ENCODE measurements at regions not wholly inside any gene's neighbourhood (a gene's known extent, or its start where the extent isn't known, plus 50 kb on each side); places are given as distances from the start of the nearest gene placed in this dataset.

DNA sequence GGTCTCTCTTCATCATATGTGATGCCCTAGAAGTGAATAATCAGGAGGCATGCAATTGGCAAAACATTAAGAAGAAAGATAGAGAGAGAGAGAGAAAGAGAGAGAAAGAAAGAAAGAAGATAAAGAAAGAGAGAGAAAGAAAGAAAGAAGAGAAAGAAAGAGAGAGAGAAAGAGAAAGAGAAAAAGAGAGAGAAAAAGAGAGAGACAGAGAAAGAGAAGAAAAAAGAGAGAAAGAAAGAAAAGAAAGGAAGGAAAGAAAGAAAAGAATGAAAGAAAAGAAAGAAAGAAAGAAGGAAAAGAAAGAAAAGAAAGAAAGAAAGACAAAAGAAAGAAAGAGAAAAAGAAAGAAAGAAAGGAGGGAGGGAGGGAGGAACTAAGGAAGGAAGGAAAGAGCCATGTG is 318.9 kb downstream of the ICE1 start:
- intact Hi-C loops (cut with micrococcal nuclease), result no loop called here

DNA sequence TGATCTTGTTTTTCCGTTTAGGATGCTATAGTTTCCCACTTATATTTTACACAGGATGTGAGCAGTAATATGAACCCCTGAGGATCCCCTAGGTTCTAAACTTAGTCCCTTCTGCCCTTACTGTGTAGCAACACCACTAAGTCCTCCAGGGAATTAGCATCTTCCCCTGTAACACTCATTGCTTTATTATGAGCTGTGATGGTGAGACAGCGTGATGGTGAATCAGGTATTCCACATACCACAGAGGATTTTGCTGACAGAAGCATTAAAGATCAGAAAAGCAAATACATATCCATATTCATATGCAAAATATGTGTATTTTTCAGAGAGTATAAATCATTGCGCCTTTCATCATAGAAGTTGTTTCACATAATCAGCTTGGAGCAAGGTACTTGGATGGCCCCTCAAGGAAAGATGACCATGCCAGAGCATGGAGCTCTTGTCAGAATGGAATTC is 317.0 kb downstream of the ICE1 start:
- no TSS peak for BruUV-seq (replicated peaks)
- TF ChIP-seq EZH2phosphoT487 (IDR thresholded peaks at IDR 0.05; ENCODE audit: borderline replicate concordance, low read length) (no peak), EZH2 (IDR thresholded peaks at IDR 0.05; ENCODE audit: low read length, unreplicated experiment) (no peak)
- TF ChIP-seq, protein P1, sequence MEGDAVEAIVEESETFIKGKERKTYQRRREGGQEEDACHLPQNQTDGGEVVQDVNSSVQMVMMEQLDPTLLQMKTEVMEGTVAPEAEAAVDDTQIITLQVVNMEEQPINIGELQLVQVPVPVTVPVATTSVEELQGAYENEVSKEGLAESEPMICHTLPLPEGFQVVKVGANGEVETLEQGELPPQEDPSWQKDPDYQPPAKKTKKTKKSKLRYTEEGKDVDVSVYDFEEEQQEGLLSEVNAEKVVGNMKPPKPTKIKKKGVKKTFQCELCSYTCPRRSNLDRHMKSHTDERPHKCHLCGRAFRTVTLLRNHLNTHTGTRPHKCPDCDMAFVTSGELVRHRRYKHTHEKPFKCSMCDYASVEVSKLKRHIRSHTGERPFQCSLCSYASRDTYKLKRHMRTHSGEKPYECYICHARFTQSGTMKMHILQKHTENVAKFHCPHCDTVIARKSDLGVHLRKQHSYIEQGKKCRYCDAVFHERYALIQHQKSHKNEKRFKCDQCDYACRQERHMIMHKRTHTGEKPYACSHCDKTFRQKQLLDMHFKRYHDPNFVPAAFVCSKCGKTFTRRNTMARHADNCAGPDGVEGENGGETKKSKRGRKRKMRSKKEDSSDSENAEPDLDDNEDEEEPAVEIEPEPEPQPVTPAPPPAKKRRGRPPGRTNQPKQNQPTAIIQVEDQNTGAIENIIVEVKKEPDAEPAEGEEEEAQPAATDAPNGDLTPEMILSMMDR (conservative IDR thresholded peaks at IDR 0.05; ENCODE audit: low read depth, low read length), result no peak
- Histone ChIP-seq H3K79me2 (ENCODE audit: low read length) (no peaks in the 10 kb centered on the region), H3K9ac (ENCODE audit: low read length) (no peak overlapping the region), H3K27ac (ENCODE audit: low read length) (no peak overlapping the region), H2AFZ (ENCODE audit: low read length) (no peak overlapping the region), H4K20me1 (ENCODE audit: low read length) (no peaks in the 10 kb centered on the region), H3K4me3 (ENCODE audit: low read length) (no peak overlapping the region), H3K9me2 (replicated peaks; ENCODE audit: low read length) (no peaks in the 10 kb centered on the region), H3F3A (ENCODE audit: low read length, unreplicated experiment) (no peaks in the 10 kb centered on the region), H3K27me3 (ENCODE audit: low read length) (peaks cover 57% of the 10 kb centered on the region), H3K36me3 (ENCODE audit: low read depth, low read length) (no peaks in the 10 kb centered on the region), H3K4me2 (ENCODE audit: low read length) (no peak overlapping the region), H3K4me1 (ENCODE audit: insufficient read depth, low read length) (no peaks in the 10 kb centered on the region), H3K9me3 (ENCODE audit: low read length) (peaks cover 19% of the 10 kb centered on the region)
- ChIA-PET CTCF (no interaction called here), POLR2A (ENCODE audit: unreplicated experiment) (no interaction called here)
- ATAC-seq (no peak), DNase-seq (no peak)
- intact Hi-C loops (cut with micrococcal nuclease), result no loop called here

More for the DNA sequence above, 318.9 kb downstream of the ICE1 start:
- Histone ChIP-seq H3K27me3 (ENCODE audit: low read length) (peaks cover 38% of the 10 kb centered on the region), H3K27ac (ENCODE audit: low read length) (no peak overlapping the region), H3K9ac (ENCODE audit: low read length) (no peak overlapping the region), H3F3A (ENCODE audit: low read length, unreplicated experiment) (no peaks in the 10 kb centered on the region), H3K9me3 (ENCODE audit: low read length) (peaks cover 21% of the 10 kb centered on the region), H3K4me2 (ENCODE audit: low read length) (no peak overlapping the region), H3K4me1 (ENCODE audit: insufficient read depth, low read length) (no peaks in the 10 kb centered on the region), H3K36me3 (ENCODE audit: low read depth, low read length) (no peaks in the 10 kb centered on the region), H3K9me2 (replicated peaks; ENCODE audit: low read length) (no peaks in the 10 kb centered on the region), H4K20me1 (ENCODE audit: low read length) (no peaks in the 10 kb centered on the region), H3K79me2 (ENCODE audit: low read length) (no peaks in the 10 kb centered on the region), H2AFZ (ENCODE audit: low read length) (no peak overlapping the region), H3K4me3 (ENCODE audit: low read length) (no peak overlapping the region)
- no TSS peak for BruUV-seq (replicated peaks)
- CTCF ChIA-PET, result no interaction called here
- DNase-seq, result no peak
- no peak for ATAC-seq
- POLR2A ChIA-PET (ENCODE audit: unreplicated experiment), result no interaction called here
- TF ChIP-seq EZH2 (IDR thresholded peaks at IDR 0.05; ENCODE audit: low read length, unreplicated experiment) (no peak), EZH2phosphoT487 (IDR thresholded peaks at IDR 0.05; ENCODE audit: borderline replicate concordance, low read length) (no peak)
- TF ChIP-seq, protein P1 (conservative IDR thresholded peaks at IDR 0.05; ENCODE audit: low read depth, low read length), result no peak

DNA sequence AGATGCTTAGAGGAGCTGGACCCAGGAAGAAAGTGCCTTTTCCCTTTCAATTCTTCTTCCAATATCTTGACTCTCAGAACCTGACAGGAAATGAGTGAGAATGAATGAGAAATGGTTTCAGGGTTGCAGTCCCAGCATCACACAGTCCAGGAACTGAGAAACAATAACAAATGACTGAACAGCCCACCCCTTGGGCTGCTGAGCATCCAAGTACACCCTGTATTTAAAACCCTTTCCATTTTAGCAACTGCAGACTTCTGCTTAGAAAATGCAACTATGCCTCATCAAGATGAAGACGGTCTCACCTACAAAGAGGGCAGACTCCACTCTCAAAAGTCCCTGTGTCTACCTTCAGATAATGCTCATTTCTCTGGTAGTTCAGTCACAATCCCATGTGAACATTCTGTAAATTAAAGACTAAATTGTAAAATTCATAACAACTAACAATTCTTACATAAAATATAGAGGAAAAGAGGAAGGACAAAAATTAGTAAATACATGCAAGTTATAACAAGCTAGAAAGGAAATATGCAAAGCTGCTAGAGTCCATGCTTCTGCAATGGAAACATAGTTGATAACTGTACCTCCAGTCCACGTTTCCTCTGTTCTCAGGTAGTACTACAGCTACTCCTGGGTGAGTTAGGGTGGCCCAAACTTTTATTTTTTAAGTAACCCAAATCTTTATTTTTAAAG is 316.5 kb downstream of the ICE1 start:
- H3F3A ChIP-seq (ENCODE audit: low read length, unreplicated experiment), result no peaks in the 10 kb centered on the region
- H3K9me2 ChIP-seq (replicated peaks; ENCODE audit: low read length), result no peaks in the 10 kb centered on the region
- no peaks in the 10 kb centered on the region for H3K4me1 ChIP-seq (ENCODE audit: insufficient read depth, low read length)
- H3K27me3 ChIP-seq (ENCODE audit: low read length), result peaks cover 63% of the 10 kb centered on the region
- peaks cover 13% of the 10 kb centered on the region for H3K9me3 ChIP-seq (ENCODE audit: low read length)
- DNase-seq (no peak), ATAC-seq (no peak)
- H3K79me2 ChIP-seq (ENCODE audit: low read length), result no peaks in the 10 kb centered on the region
- no peak for TF ChIP-seq EZH2phosphoT487 (IDR thresholded peaks at IDR 0.05; ENCODE audit: borderline replicate concordance, low read length)
- TF ChIP-seq, protein P1 (conservative IDR thresholded peaks at IDR 0.05; ENCODE audit: low read depth, low read length), result no peak
- TF ChIP-seq EZH2 (IDR thresholded peaks at IDR 0.05; ENCODE audit: low read length, unreplicated experiment), result no peak
- POLR2A ChIA-PET (ENCODE audit: unreplicated experiment), result no interaction called here
- intact Hi-C loops (cut with micrococcal nuclease), result no loop called here
- H3K4me2 ChIP-seq (ENCODE audit: low read length), result no peak overlapping the region
- H3K4me3 ChIP-seq (ENCODE audit: low read length), result no peak overlapping the region
- CTCF ChIA-PET, result no interaction called here
- H3K27ac ChIP-seq (ENCODE audit: low read length), result no peak overlapping the region
- H3K36me3 ChIP-seq (ENCODE audit: low read depth, low read length), result no peaks in the 10 kb centered on the region
- H2AFZ ChIP-seq (ENCODE audit: low read length), result no peak overlapping the region
- H3K9ac ChIP-seq (ENCODE audit: low read length), result no peak overlapping the region
- no TSS peak for BruUV-seq (replicated peaks)
- no peaks in the 10 kb centered on the region for H4K20me1 ChIP-seq (ENCODE audit: low read length)

Data from PC-3 (cell line).